SK-N-SH treated with all-trans-retinoic acid at 6 μM for 48 hours (cell line): ENCODE measurements at regions not wholly inside any gene's neighbourhood (a gene's known extent, or its start where the extent isn't known, plus 50 kb on each side); places are given as distances from the start of the nearest gene placed in this dataset.
A peak's percentile ranks its signal among the peaks of the same experiment; 100 is the strongest.

Experiments used
- ATAC-seq: fragments of 200-7000 bp; cut with Tn5 transposase; 3 replicates; pipeline ENCODE4 v1.9.1; 2020; ENCODE audit warnings: mild to moderate bottlenecking, moderate library complexity
- BACH2 ChIP-seq: fragments of 250-450 bp; sonication (Bioruptor Pico); IDR thresholded peaks from 2 replicates; pipeline ENCODE4 v1.9.0; 2021; ENCODE audit warnings: mild to moderate bottlenecking, borderline replicate concordance
- CREB5 ChIP-seq: fragments of 250-450 bp; sonication (Bioruptor Pico); IDR thresholded peaks from 2 replicates; pipeline ENCODE4 v1.5.1; 2020; ENCODE audit warnings: low read depth, mild to moderate bottlenecking, moderate library complexity
- CSDC2 ChIP-seq: fragments of 250-450 bp; sonication (Bioruptor Pico); IDR thresholded peaks from 2 replicates; pipeline ENCODE4 v1.5.0; 2020; ENCODE audit warnings: mild to moderate bottlenecking, moderate library complexity
- CSRNP3 ChIP-seq: fragments of 250-450 bp; sonication (Bioruptor Pico); IDR thresholded peaks from 2 replicates; pipeline ENCODE4 v1.5.1; 2021; ENCODE audit warnings: mild to moderate bottlenecking, moderate library complexity
- ESRRG ChIP-seq: fragments of 250-450 bp; sonication (Bioruptor Pico); IDR thresholded peaks from 2 replicates; pipeline ENCODE4 v1.6.1; 2021; ENCODE audit warnings: mild to moderate bottlenecking
- GLIS3 ChIP-seq: fragments of 250-450 bp; sonication (Bioruptor Pico); IDR thresholded peaks from 2 replicates; pipeline ENCODE4 v1.5.0; 2020; ENCODE audit warnings: mild to moderate bottlenecking, moderate library complexity
- ISL1 ChIP-seq: fragments of 250-450 bp; sonication (Bioruptor Pico); IDR thresholded peaks from 2 replicates; pipeline ENCODE4 v2.1.2; 2022; ENCODE audit warnings: mild to moderate bottlenecking, moderate library complexity
- OSR1 ChIP-seq: fragments of 250-450 bp; sonication (Bioruptor Pico); IDR thresholded peaks from 2 replicates; pipeline ENCODE4 v1.8.0; 2022; ENCODE audit warnings: moderate library complexity, mild to moderate bottlenecking, inconsistent platforms
- PATZ1 ChIP-seq: fragments of 250-450 bp; sonication (Bioruptor Pico); IDR thresholded peaks from 2 replicates; pipeline ENCODE4 v1.8.0; 2020; ENCODE audit warnings: mild to moderate bottlenecking, moderate library complexity, borderline replicate concordance
- POU6F1 ChIP-seq: fragments of 250-450 bp; sonication (Bioruptor Pico); IDR thresholded peaks from 2 replicates; pipeline ENCODE4 v1.8.0; 2021; ENCODE audit warnings: low read depth, mild to moderate bottlenecking, moderate library complexity, borderline replicate concordance
- PPARA ChIP-seq: fragments of 250-450 bp; sonication (Bioruptor Pico); IDR thresholded peaks from 2 replicates; pipeline ENCODE4 v1.5.0; 2020; ENCODE audit warnings: mild to moderate bottlenecking, borderline replicate concordance
- RARB ChIP-seq: fragments of 250-450 bp; sonication (Bioruptor Pico); IDR thresholded peaks from 2 replicates; pipeline ENCODE4 v1.8.0; 2021; ENCODE audit warnings: mild to moderate bottlenecking, moderate library complexity
- SNAI2 ChIP-seq: fragments of 250-450 bp; sonication (Bioruptor Pico); IDR thresholded peaks from 2 replicates; pipeline ENCODE4 v1.5.0; 2020; ENCODE audit warnings: mild to moderate bottlenecking, moderate library complexity
- TOX ChIP-seq: fragments of 250-450 bp; sonication (Bioruptor Pico); IDR thresholded peaks from 2 replicates; pipeline ENCODE4 v1.8.0; 2021; ENCODE audit warnings: mild to moderate bottlenecking, moderate library complexity, borderline replicate concordance
- TSHZ2 ChIP-seq: fragments of 250-450 bp; sonication (Bioruptor Pico); IDR thresholded peaks from 2 replicates; pipeline ENCODE4 v1.5.0; 2020; ENCODE audit warnings: mild to moderate bottlenecking, moderate library complexity
- ZC3H10 ChIP-seq: fragments of 250-450 bp; sonication (Bioruptor Pico); IDR thresholded peaks from 2 replicates; pipeline ENCODE4 v1.5.1; 2021; ENCODE audit warnings: mild to moderate bottlenecking, moderate library complexity
- ZFP3 ChIP-seq: fragments of 250-450 bp; sonication (Bioruptor Pico); IDR thresholded peaks from 2 replicates; pipeline ENCODE4 v1.5.0; 2020; ENCODE audit warnings: mild to moderate bottlenecking, moderate library complexity
- ZFP30 ChIP-seq: fragments of 450-650 bp; formaldehyde crosslinking; IDR thresholded peaks from 2 replicates; pipeline ENCODE4 v1.5.0; 2022; ENCODE audit warnings: mild to moderate bottlenecking, moderate library complexity
- ZNF565 ChIP-seq: fragments of 450-650 bp; formaldehyde crosslinking; conservative IDR thresholded peaks from 2 replicates; pipeline ENCODE4 v1.5.0; 2020; ENCODE audit warnings: low read depth, mild to moderate bottlenecking, moderate library complexity
- ZNF70 ChIP-seq: fragments of 450-650 bp; formaldehyde crosslinking; IDR thresholded peaks from 2 replicates; pipeline ENCODE4 v1.5.0; 2020; ENCODE audit warnings: mild to moderate bottlenecking, moderate library complexity

- ATAC-seq = no peak
- no peak for TF ChIP-seq PPARA (CRISPR knock-in tag)
- no peak for TF ChIP-seq CSDC2
- TF ChIP-seq ZC3H10 = no peak
- no peak for TF ChIP-seq RARB (CRISPR knock-in tag)
- no peak for TF ChIP-seq PATZ1 (CRISPR knock-in tag)
- TF ChIP-seq BACH2 = no peak
Observed at GRCh38 chr18:11412811-11413210, 196.6 kb upstream of the SLC35G4 start.

- no peak for ATAC-seq
Observed at GRCh38 chr18:11411048-11411447, 198.3 kb upstream of the SLC35G4 start.

GRCh38 chr18:11408555-11409065, 200.8 kb upstream of the SLC35G4 start:
- ATAC-seq = no peak
- TF ChIP-seq RARB (CRISPR knock-in tag) (no peak), POU6F1 (CRISPR knock-in tag) (no peak), CSRNP3 (CRISPR knock-in tag) (no peak), ISL1 (no peak), ZNF565 (CRISPR knock-in tag) (no peak), OSR1 (CRISPR knock-in tag) (no peak), ZFP3 (CRISPR knock-in tag) (no peak), ZNF70 (CRISPR knock-in tag) (no peak), SNAI2 (no peak), TOX (CRISPR knock-in tag) (no peak), TSHZ2 (no peak), CREB5 (CRISPR knock-in tag) (no peak), ZFP30 (CRISPR knock-in tag) (no peak), GLIS3 (no peak)

More at GRCh38 chr18:11411048-11411447, 198.3 kb upstream of the SLC35G4 start:
- TF ChIP-seq ZNF70 (CRISPR knock-in tag) (no peak), ESRRG (CRISPR knock-in tag) (no peak)

GRCh38 chr18:11407940-11408339, 201.5 kb upstream of the SLC35G4 start:
- ATAC-seq = peak; percentile 58; the same call in 2 of the 3 replicates
- no peak for TF ChIP-seq ZNF70 (CRISPR knock-in tag)
- no peak for TF ChIP-seq ZNF565 (CRISPR knock-in tag)
- no peak for TF ChIP-seq TOX (CRISPR knock-in tag)
- no peak for TF ChIP-seq GLIS3
- no peak for TF ChIP-seq BACH2
- TF ChIP-seq CSRNP3 (CRISPR knock-in tag) = no peak
- no peak for TF ChIP-seq POU6F1 (CRISPR knock-in tag)
- no peak for TF ChIP-seq ZFP30 (CRISPR knock-in tag)
- no peak for TF ChIP-seq PPARA (CRISPR knock-in tag)
- TF ChIP-seq OSR1 (CRISPR knock-in tag) = no peak
- TF ChIP-seq CREB5 (CRISPR knock-in tag) = no peak
